ENCODE measurements at regions not wholly inside any gene's neighbourhood (a gene's known extent, or its start where the extent isn't known, plus 50 kb on each side); places are given as distances from the start of the nearest gene placed in this dataset.

DNA sequence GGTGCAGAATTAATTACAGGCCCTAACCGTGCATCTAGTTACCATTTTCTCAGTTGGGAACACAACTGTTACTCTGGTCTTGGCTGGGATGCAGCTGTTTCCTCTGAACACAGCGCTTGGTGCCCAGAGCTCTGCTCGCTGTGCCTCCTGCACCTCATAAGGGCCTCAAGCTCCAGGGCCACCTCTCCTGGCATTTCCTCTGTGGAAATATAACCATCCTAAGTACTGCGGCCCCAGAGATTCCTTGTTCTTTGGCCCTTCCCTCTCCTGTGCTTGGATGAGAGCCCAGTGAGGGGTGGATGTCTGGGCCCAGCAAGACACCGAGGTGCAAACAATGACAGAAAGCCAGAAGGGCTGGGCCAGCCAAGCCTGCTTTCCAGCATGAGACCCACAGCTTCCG is 169.9 kb upstream of the CST7 start:
- peak; percentile 92 for DNase-seq

- DNase-seq: no peak
Measured at GRCh38 chr20:24779946-24780345, 169.1 kb upstream of the CST7 start.

DNA sequence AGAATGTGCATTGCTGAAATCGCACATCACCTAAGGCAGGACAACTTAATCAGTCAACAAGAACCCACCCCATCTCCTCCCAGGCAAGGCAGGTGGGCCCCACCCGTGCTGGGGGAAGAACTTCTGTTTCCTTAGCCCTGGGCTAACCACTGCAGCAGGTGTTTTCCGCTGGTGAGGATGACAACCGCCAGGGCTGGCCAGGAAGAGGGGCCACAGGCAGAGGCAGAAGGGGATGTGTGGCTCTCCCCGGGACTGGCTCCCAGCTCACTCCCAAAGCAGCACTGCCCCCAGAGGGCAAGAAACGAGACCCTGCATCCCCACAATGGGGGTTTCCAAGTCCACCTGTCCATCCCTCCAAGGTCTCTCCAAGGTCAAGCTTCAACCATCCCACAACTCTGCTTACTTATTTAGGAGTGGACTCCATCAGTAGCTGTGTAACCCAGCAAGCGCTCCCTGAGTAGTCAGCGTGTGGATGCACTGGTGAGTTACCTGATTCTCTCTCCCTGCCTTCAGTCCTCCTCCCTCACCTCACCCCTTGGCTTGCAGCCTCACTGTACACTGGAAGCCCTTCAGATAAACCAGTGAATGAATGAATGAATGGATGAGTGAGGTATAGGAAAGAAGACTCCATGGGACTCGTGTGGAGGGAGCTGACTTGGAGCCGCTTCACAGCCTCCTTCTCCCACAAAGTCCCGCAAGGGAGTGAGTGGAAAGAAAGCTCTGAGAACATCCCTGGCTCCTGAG is 168.2 kb upstream of the CST7 start:
- no peak for DNase-seq

- peak; percentile 62 for DNase-seq
Measured at GRCh38 chr20:24781418-24781980, 167.6 kb upstream of the CST7 start.

DNA sequence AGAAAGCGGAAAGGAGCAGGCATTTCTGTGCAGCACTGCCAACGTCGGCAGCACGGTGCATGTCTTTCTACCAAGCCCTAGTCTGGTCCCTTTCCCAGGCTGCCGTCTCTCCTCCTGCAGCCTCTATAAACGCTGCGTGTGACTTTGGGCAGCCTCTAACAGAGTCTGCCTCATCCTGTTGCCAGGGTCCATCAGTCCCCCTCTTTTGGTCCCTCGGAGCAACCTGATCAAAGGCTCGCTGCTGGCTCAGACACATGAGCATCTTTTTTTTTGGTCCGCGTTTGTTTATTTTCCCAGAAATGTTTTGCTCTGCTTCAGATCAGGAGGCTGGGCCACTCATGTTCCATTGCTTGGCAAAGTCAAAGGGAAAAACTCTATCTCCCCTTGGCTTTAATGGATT is 166.8 kb upstream of the CST7 start:
- no peak for DNase-seq

DNA sequence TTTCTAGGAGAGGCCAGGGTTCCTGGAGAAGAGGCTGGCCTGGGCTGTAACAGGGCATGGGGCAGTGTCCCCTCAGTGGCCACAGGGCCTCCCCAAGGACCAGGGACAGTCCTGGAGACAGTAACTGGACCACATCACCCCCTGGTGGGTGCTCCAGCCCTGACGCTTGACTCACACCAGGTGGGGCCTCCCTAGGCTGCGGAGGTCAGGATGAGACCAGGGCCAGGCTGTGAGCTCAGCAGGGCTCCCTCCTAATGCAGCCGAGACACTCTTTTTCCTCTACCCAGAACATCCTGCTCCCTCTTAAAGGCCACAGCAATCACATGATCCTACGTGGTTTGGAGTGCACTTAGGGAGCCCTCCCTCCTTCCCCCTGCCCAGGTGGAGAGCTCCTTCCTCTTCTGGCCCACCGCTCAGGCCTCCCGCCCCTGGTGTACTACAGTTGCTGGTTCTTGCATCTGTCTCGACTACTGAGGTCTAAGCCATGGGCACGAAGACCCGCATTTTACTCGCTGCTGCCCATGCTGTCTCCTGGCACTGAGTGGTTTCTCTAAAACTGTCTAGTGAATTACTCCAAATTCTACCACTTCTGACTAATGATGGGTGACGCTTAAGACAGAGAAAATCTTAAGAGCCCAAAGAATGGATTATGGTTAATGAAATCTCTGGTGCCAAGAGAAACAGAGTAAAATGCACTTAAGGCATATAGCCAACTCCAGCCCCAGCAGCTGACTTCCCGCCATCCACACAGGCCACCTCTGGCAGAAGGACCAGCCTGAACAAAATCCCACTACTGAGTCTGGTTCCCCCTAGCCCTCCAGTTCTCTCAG is 166.1 kb upstream of the CST7 start:
- DNase-seq: peak; percentile 47

DNA sequence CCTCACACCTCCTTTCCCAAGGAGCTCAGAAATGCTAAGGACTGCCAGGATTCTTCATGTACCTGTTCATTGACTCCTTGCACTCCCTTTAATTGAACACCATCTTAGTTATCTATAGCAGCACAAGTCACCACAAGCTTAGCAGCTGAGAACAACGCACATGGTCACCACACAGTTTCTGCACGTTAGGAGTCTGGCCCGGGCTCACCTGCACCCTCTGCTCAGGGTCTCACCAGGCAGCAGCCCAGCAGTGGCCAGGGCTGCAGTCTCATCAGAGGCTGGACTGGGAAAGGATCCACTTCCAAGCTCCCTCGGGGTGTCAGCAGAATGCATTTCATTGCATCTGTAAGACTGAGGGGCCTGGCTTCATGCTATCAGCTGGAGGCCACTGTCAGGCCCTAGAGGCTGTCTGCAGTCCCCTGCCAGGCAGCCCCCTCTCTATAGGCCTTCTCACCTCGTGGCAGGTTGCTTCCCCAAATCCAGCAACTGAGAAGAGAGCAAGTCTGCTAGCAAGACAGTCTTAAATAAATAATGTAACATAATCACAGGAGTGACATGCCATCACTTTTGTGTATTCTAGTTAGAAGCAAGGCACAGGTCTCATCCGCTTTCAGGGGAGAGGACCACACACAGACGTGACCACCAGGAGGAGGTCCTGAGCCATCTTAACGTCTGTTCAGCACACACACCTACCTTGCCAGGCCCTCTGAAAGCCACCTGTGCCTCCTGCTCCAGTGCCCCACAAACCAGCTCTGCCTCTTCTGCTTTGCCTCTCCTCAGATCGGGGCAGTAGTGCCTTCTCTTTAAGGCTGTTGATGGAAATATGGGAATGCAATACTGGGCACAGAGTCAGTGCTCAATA is 165.2 kb upstream of the CST7 start:
- DNase-seq: peak; percentile 65

- no peak for DNase-seq
Measured at GRCh38 chr20:24784607-24785006, 164.5 kb upstream of the CST7 start.

DNA sequence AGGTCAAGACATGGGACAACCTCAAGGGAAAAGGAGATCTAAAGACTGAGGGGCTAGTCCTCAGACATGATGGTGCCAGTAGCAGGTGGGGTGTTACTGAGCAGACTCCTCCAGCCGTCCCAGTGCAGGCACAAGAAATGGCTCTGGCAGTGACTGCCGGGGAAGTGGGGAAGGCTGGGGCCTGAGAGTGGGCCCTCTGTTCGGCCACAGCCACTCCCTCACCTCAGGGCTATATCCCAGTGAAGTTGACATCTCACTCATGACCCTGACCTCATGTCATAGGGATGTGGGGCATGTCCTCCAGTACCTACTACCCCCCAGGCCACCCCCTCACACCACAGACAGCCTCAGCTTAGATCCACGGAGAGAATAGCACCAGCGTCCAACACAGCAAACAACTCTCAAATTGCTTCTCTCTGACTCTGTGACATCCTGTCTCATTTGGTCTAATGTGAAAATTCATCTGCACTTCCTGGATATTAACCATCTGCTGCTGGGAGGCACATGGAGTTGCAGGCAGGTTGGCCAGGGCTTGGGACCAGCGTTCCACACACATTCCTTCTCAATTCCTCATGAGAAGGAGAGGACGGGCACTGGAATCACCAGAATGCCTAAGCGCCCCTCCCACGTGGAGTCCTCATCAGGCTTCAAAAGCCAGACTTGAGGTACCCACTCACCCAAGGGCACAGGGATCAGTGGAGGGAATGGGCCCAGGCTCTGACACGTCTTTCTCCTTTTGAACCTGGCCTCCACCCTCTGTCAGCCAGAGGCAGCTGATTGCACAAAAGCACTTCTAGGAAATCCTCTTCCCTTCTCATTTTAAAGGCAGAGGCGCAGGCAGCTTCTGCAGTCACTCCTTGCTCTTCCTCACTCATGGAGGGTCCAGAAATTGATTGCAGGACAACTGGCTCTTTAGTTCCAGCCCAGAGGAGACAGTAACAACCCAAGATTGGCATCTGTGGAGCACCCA is 163.6 kb upstream of the CST7 start:
- peak; percentile 65 for DNase-seq

DNA sequence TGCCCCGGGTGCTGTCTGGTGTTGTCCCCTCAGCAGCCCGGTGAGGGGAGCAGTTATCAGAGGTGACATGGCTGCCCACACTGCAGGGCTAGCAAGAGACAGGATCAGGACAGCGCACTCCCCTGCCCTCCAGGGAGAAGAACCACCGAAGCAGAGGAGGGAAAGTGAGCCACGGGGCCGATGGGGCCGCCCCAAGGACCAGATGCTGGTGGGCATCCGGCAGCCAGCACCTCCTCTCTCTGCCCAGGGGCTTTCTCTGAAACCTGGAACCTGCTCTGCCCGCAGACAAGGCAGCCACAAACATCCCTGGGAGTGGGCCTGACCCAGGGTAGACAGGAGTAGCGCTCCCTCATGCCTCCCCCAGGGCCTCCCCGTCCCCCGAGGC is 163.0 kb upstream of the CST7 start:
- DNase-seq: no peak

DNA sequence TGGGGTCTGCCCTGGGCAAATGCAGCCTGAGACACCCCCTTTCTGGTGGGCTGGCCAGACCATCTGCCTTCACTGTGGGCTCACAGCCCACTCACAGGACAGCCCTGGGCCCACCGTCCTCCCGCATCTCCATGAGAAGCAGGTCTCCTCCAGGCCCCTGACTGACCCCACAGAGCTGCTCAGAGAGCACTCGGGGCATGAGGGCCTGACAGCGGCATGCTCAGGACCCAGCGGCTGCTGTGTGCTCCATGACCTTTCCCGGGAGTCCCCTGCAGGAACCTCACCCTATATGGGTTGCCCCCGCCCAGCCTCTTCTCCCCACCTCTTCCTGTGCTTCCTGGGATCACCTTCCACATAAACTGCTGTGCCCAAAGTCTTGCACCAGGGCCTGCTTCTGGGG is 162.4 kb upstream of the CST7 start:
- no peak for DNase-seq

GRCh38 chr20:24787071-24787470 is 162.0 kb upstream of the CST7 start:
- DNase-seq: no peak

DNA sequence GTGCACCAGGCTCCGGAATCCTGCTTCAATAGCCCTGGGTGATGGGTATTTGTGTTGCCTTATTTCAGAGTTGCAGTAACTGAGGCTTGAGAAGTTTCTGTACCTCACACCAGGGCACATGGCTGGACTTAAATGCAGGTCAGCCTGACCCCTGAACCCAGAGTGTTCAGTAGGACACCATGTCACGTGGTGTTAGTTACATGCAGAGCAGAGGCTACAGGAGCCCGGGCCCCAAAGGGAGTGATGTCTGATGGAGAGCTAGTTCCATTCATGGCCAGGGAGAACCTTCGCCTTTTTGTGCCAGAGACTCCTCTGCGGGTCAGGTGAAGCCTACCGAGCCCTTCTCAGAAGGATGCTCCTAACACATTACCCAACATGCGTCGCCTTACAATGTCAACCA is 161.4 kb upstream of the CST7 start:
- no peak for DNase-seq

DNA sequence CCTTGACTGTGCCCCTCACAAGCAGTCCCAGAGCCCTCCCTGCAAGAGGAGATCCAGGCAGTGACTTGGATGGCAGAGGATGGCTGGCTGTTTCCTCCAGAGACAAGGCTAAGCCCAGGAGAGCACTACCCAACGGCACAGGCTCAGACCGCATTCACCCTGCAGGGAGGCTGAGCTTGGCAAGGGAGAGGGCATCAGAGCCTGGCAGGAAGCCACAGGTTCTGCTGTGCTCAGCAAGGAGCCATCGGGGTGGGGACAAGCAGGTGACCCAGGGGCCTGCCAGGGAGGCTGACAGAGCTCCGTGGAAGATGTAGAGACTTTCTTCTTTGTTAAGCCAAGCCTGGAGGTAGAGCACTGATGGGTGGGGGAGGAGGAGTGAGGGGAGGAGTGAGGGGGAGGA is 159.2 kb upstream of the CST7 start:
- peak; percentile 89 for DNase-seq

- peak; percentile 20 for DNase-seq
Measured at GRCh38 chr20:24790746-24791283, 158.3 kb upstream of the CST7 start.

DNA sequence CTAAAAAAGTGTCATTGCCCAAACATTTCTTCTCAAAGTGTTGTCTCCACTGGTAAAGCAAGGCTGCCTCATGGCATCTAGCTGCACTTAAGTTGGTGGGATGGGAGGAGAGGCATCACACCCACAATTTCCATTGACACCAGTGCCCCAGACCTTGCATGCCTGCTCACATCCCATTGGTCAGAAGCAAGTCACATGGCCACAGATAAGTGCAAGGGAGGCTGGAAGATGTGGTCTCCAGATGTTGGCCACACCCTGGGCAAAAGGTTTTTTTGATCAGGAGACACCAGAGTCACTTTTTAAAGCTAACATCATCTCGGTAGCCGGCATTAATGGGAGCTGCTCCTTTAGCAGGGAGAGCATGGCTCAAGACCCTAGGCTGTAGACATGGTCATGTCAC is 157.1 kb upstream of the CST7 start:
- DNase-seq: no peak

- peak; percentile 11 for DNase-seq
Measured at GRCh38 chr20:24792641-24793495, 156.2 kb upstream of the CST7 start.

GRCh38 chr20:24795436-24795835 is 153.6 kb upstream of the CST7 start:
- DNase-seq: no peak

- DNase-seq: no peak
Measured at GRCh38 chr20:24796236-24796635, 152.8 kb upstream of the CST7 start.

GRCh38 chr20:24797113-24797512 is 152.0 kb upstream of the CST7 start:
- no peak for DNase-seq

Measured in NCI-H69 (cell line).